ENCODE measurements at regions not wholly inside any gene's neighbourhood (a gene's known extent, or its start where the extent isn't known, plus 50 kb on each side); places are given as distances from the start of the nearest gene placed in this dataset.

DNA sequence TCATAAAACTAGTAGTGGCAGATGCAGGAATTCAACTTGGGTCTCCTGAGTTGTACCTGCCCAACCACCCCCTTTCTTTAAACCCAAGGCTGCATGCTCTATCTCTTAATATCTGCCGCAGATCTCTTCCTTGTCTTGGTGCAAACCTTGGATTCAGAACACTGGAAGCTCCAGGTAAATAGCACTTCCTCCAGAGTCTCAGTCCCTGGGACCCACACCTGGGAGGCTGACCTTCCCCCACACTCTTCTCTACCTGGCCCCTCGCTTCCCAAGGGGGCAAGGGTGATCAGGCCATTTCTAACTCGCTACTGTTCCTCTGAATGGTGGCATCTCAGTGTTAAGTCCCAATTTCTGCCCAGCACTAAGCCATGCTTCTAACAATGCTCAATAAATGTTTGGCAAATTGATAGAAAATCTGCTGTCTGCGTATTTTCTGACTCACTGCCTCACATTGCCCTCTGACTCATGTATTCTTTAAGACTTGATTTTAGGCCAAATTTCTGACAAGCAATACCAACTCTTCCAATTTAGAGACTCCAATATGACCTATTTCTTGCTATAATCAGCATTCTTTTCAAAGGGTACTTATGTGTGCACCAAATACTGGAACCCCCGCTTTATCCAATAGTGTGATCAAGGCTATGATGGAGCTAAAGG is 68.0 kb upstream of the PPP1R3C start:
- peaks cover 16% of the 10 kb centered on the region; the same call in 1 of the 2 replicates for H3K9me2 ChIP-seq (ENCODE audit: insufficient read depth)
- H3K36me3 ChIP-seq (ENCODE audit: insufficient read depth) = no peaks in the 10 kb centered on the region
- no peaks in the 10 kb centered on the region for H3K79me2 ChIP-seq (replicated peaks; ENCODE audit: insufficient read depth)
- H3K27ac Mint-ChIP-seq = no peak overlapping the region
- H3K4me3 ChIP-seq = no peak overlapping the region
- no peaks in the 10 kb centered on the region for H3K27me3 ChIP-seq (ENCODE audit: insufficient read depth)
- no peaks in the 10 kb centered on the region for H4K20me1 ChIP-seq (replicated peaks; ENCODE audit: insufficient read depth)
- H3F3A ChIP-seq (replicated peaks; ENCODE audit: low read depth) = no peaks in the 10 kb centered on the region
- H3K4me1 Mint-ChIP-seq = no peaks in the 10 kb centered on the region
- peaks cover 1% of the 10 kb centered on the region for H3K27me3 Mint-ChIP-seq (ENCODE audit: insufficient read depth, low read depth, poor library complexity)
- ATAC-seq (no peak), DNase-seq (ENCODE audit: low spot score) (no peak)
- H3K4me2 ChIP-seq = no peak overlapping the region
- H3K4me1 ChIP-seq (ENCODE audit: insufficient read depth) = no peaks in the 10 kb centered on the region
- H3K9me3 Mint-ChIP-seq = no peaks in the 10 kb centered on the region; the same call in 2 of the 3 replicates
- no peak overlapping the region for H3K4me3 Mint-ChIP-seq
- H2AFZ ChIP-seq = no peak overlapping the region
- no peaks in the 10 kb centered on the region for H3K36me3 Mint-ChIP-seq (ENCODE audit: low read depth)
- TF ChIP-seq ZNF462 (CRISPR knock-in tag; IDR thresholded peaks at IDR 0.05) (no peak), EZH2 (IDR thresholded peaks at IDR 0.05; ENCODE audit: low read depth, unreplicated experiment) (no peak), ZNF114 (CRISPR knock-in tag; IDR thresholded peaks at IDR 0.05) (no peak), ZNF331 (CRISPR knock-in tag; IDR thresholded peaks at IDR 0.05; ENCODE audit: low read depth) (no peak), JUNB (IDR thresholded peaks at IDR 0.05; ENCODE audit: unreplicated experiment) (no peak), POLR2AphosphoS5 (IDR thresholded peaks at IDR 0.05; ENCODE audit: low read depth) (no peak), STAT1 (IDR thresholded peaks at IDR 0.05; ENCODE audit: unreplicated experiment) (no peak), CREB1 (CRISPR knock-in tag; IDR thresholded peaks at IDR 0.05; ENCODE audit: low read depth) (no peak), EZH2phosphoT487 (IDR thresholded peaks at IDR 0.05; ENCODE audit: unreplicated experiment) (no peak), NANOG (IDR thresholded peaks at IDR 0.05; ENCODE audit: borderline replicate concordance) (no peak), CTCF (conservative IDR thresholded peaks at IDR 0.05; ENCODE audit: low read depth in 2 of 2) (no peak), ETS1 (IDR thresholded peaks at IDR 0.05) (no peak)
- TF ChIP-seq, protein P1, sequence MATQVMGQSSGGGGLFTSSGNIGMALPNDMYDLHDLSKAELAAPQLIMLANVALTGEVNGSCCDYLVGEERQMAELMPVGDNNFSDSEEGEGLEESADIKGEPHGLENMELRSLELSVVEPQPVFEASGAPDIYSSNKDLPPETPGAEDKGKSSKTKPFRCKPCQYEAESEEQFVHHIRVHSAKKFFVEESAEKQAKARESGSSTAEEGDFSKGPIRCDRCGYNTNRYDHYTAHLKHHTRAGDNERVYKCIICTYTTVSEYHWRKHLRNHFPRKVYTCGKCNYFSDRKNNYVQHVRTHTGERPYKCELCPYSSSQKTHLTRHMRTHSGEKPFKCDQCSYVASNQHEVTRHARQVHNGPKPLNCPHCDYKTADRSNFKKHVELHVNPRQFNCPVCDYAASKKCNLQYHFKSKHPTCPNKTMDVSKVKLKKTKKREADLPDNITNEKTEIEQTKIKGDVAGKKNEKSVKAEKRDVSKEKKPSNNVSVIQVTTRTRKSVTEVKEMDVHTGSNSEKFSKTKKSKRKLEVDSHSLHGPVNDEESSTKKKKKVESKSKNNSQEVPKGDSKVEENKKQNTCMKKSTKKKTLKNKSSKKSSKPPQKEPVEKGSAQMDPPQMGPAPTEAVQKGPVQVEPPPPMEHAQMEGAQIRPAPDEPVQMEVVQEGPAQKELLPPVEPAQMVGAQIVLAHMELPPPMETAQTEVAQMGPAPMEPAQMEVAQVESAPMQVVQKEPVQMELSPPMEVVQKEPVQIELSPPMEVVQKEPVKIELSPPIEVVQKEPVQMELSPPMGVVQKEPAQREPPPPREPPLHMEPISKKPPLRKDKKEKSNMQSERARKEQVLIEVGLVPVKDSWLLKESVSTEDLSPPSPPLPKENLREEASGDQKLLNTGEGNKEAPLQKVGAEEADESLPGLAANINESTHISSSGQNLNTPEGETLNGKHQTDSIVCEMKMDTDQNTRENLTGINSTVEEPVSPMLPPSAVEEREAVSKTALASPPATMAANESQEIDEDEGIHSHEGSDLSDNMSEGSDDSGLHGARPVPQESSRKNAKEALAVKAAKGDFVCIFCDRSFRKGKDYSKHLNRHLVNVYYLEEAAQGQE (IDR thresholded peaks at IDR 0.05; ENCODE audit: unreplicated experiment) = no peak
- no peak overlapping the region for H3K27ac ChIP-seq (ENCODE audit: low read depth)

Measured in GM23338 (cell line).